ENCODE measurements at regions not wholly inside any gene's neighbourhood (a gene's known extent, or its start where the extent isn't known, plus 50 kb on each side); places are given as distances from the start of the nearest gene placed in this dataset.

DNA sequence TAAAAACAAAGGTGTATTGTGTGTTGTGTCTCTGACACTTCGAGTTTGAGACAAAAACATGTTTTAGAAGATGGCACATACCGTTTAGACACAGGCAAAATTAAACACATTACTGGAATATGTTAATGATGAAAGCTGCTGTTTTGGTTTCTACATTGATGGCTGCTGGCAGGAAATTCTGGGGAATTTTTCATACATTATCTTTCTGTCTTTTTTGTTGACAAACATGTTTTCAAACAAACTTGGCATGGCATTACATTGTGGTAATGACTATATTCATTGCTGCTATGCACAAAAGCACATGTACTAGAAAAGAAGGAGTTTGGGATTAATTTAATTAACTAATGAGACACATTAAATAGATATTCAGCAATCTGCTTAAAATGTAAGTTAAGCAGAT, 1187.6 kb downstream of the OLFM4 start:
- TF ChIP-seq, protein P1, sequence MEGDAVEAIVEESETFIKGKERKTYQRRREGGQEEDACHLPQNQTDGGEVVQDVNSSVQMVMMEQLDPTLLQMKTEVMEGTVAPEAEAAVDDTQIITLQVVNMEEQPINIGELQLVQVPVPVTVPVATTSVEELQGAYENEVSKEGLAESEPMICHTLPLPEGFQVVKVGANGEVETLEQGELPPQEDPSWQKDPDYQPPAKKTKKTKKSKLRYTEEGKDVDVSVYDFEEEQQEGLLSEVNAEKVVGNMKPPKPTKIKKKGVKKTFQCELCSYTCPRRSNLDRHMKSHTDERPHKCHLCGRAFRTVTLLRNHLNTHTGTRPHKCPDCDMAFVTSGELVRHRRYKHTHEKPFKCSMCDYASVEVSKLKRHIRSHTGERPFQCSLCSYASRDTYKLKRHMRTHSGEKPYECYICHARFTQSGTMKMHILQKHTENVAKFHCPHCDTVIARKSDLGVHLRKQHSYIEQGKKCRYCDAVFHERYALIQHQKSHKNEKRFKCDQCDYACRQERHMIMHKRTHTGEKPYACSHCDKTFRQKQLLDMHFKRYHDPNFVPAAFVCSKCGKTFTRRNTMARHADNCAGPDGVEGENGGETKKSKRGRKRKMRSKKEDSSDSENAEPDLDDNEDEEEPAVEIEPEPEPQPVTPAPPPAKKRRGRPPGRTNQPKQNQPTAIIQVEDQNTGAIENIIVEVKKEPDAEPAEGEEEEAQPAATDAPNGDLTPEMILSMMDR (IDR thresholded peaks at IDR 0.05): no peak
- TF ChIP-seq POLR2AphosphoS5 (IDR thresholded peaks at IDR 0.05) (no peak), POLR2A (IDR thresholded peaks at IDR 0.05; ENCODE audit: low read depth) (no peak), EP300 (IDR thresholded peaks at IDR 0.05) (no peak)

Data from esophagus muscularis mucosa (tissue), 4 donors.